ENCODE measurements at regions not wholly inside any gene's neighbourhood (a gene's known extent, or its start where the extent isn't known, plus 50 kb on each side); places are given as distances from the start of the nearest gene placed in this dataset.

DNA sequence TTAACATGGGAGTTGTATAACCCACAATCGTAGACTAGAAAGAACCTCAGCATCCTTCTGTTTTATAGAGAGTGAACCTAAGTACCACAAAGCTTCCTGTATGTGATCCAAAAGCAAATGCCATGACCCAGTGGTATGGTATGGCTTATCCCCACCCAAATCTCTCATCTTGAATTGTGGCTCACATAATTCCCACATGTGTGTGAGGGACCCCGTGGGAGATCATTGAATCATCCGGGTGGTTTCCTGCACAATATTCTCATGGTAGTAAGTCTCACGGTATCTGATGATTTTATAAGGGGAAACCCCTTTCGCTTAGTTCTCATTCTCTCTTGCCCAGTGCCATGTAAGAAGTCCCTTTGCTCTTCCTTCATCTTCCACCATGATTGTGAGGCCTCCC is 587.9 kb downstream of the LMO7 start:
- Histone ChIP-seq H2BK120ac (replicated peaks; ENCODE audit: low read depth, low read length) (no peak overlapping the region), H2BK5ac (ENCODE audit: low read depth, low read length) (no peak overlapping the region), H3K23ac (ENCODE audit: insufficient read length) (no peak overlapping the region), H3K14ac (ENCODE audit: insufficient read length) (no peak overlapping the region), H3K4me1 (replicated peaks in 1 of 4; ENCODE audit: control insufficient read depth in 3 of 4, insufficient read depth in 4 of 4, low read length in 3 of 4) (no peaks in the 10 kb centered on the region), H4K20me1 (replicated peaks in 1 of 2; ENCODE audit: control insufficient read depth in 1 of 2, insufficient read depth in 2 of 2, low read length in 2 of 2) (no peaks in the 10 kb centered on the region), H3K27me3 (replicated peaks in 1 of 4; ENCODE audit: control insufficient read depth in 3 of 4, extremely low read depth in 1 of 4, insufficient read depth in 3 of 4, low read length in 3 of 4) (no peaks in the 10 kb centered on the region), H3K9ac (replicated peaks in 1 of 4; ENCODE audit: extremely low read depth in 1 of 4, low read depth in 3 of 4, low read length in 3 of 4) (no peak overlapping the region), H2AFZ (ENCODE audit: low read length) (no peak overlapping the region), H3K36me3 (ENCODE audit: control insufficient read depth in 2 of 4, insufficient read depth in 4 of 4, low read length in 3 of 4) (no peaks in the 10 kb centered on the region), H3K23me2 (ENCODE audit: low read depth, low read length) (no peaks in the 10 kb centered on the region), H3K79me1 (ENCODE audit: low read depth, low read length) (no peaks in the 10 kb centered on the region), H3K4ac (replicated peaks; ENCODE audit: insufficient read length, low read depth, low read length) (no peak overlapping the region), H3K4me2 (ENCODE audit: insufficient read depth in 1 of 2, low read depth in 2 of 2, low read length in 2 of 2) (no peak overlapping the region), H3K9me3 (ENCODE audit: insufficient read depth in 2 of 2, low read depth in 1 of 2, low read length in 1 of 2) (no peaks in the 10 kb centered on the region), H3K27ac (ENCODE audit: low read depth, low read length) (no peak overlapping the region), H3K4me3 (ENCODE audit: extremely low read depth in 1 of 4, insufficient read depth in 2 of 4, low read depth in 3 of 4, low read length in 4 of 4) (no peak overlapping the region), H2BK20ac (ENCODE audit: low read length) (no peak overlapping the region), H3K56ac (replicated peaks; ENCODE audit: insufficient read length, low read depth, low read length) (no peak overlapping the region), H3K79me2 (ENCODE audit: control insufficient read depth in 1 of 2, insufficient read depth in 2 of 2, low read length in 2 of 2) (no peaks in the 10 kb centered on the region), H2BK15ac (ENCODE audit: low read length) (no peak overlapping the region), H2BK12ac (ENCODE audit: low read depth, low read length) (no peak overlapping the region), H4K5ac (ENCODE audit: insufficient read length, low read depth, low read length) (no peak overlapping the region), H2AK5ac (ENCODE audit: low read depth, low read length) (no peak overlapping the region), H4K8ac (ENCODE audit: extremely low read depth, insufficient read depth, low read length) (no peak overlapping the region), H4K91ac (replicated peaks; ENCODE audit: insufficient read length, low read length) (no peak overlapping the region), H3K18ac (ENCODE audit: extremely low read depth, low read length) (no peak overlapping the region)
- DNase-seq (ENCODE audit: low read depth in 1 of 2, low spot score in 2 of 2): no peak
- 98% methylated on average over 5 of the region's 5 CpGs; no CpG with 5 or more reads in 1 of the 2 experiments for WGBS, 2 experiments (ENCODE audit: extremely low coverage in 1 of 2, insufficient coverage in 1 of 2, insufficient read length in 1 of 2, insufficient replicate concordance in 2 of 2, low coverage in 1 of 2, low lambda C conversion rate in 2 of 2, missing lambda C conversion rate in 1 of 2)
- TF ChIP-seq TEAD4 (IDR thresholded peaks at IDR 0.05; ENCODE audit: low read depth, low read length): no peak
- no peak for TF ChIP-seq BACH1 (IDR thresholded peaks at IDR 0.05; ENCODE audit: low read length)
- TF ChIP-seq MAFK (IDR thresholded peaks at IDR 0.05; ENCODE audit: low read depth, low read length): no peak
- TF ChIP-seq TAF1 (IDR thresholded peaks at IDR 0.05; ENCODE audit: low read depth, low read length): no peak
- CTCF ChIA-PET (ENCODE audit: partially characterized antibody): interaction anchor here (0.9 to 1.0 kb wide), 2 partner anchors 10 to 30 kb away, joined by 4 read pairs; no protein-coding TSS in a partner anchor
- FAIRE-seq: no peak
- POLR2A ChIA-PET (ENCODE audit: partially characterized antibody): no interaction called here

All from H1 (cell line).